Motor neuron (in vitro differentiated cells): ENCODE measurements at regions not wholly inside any gene's neighbourhood (a gene's known extent, or its start where the extent isn't known, plus 50 kb on each side); places are given as distances from the start of the nearest gene placed in this dataset.
"Not testable (repeated sequence)": the region's sequence is repeated elsewhere in the genome, so short reads cannot be mapped to it uniquely, and the experiment has no call there.

Experiments
- ATAC-seq, 8 experiments: fragments of 200-7000 bp; cut with Tn5 transposase; replicated peaks in 6 of 8; 2 replicates each; pipeline ENCODE4 v1.8.0; 2021; ENCODE audit warnings: mild to moderate bottlenecking in 8 of 8, moderate library complexity in 8 of 8
- H3K27ac ChIP-seq, 2 donors: fragments of 250-450 bp; sonication (Bioruptor Pico); 2 replicates each; pipeline ENCODE4 v1.9.0; 2021; ENCODE audit warnings: antibody characterized with exemption in 2 of 2, mild to moderate bottlenecking in 2 of 2, moderate library complexity in 1 of 2
- H3K4me1 ChIP-seq, 2 donors: fragments of 250-450 bp; sonication (Bioruptor Pico); replicated peaks in 1 of 2; 2 replicates each; pipeline ENCODE4 v1.6.1; 2021; ENCODE audit warnings: antibody characterized with exemption in 2 of 2, mild to moderate bottlenecking in 2 of 2, moderate library complexity in 1 of 2
- H3K4me3 ChIP-seq, 5 donors: fragments of 250-450 bp; sonication (Bioruptor Pico); 2 replicates each; pipeline ENCODE4 v1.9.0; 2021; ENCODE audit warnings: antibody characterized with exemption in 5 of 5, mild to moderate bottlenecking in 5 of 5, moderate library complexity in 4 of 5
- WGBS, 10 experiments: fragments of 450-650 bp; shearing (Covaris generic); methylation state at CpG; one replicate each; pipeline ENCODE4 v1.0.0; 2022; 5-methylcytosine and 5-hydroxymethylcytosine counted together
- in situ Hi-C, 9 experiments: fragments of 400-800 bp; cut with MboI; loops; one replicate each; pipeline ENCODE4 v1.15.0; 2021; ENCODE audit warnings: low sequenced_read_pairs in 9 of 9, low pct_unique_long_range_greater_than_20kb in 2 of 9; ENCODE audit not compliant: unreplicated experiment in 9 of 9

- Histone ChIP-seq H3K4me3 (no peak overlapping the region), H3K27ac (no peak overlapping the region), H3K4me1 (peaks cover 6 to 13% of the 10 kb centered on the region in 2 donors)
- ATAC-seq, result no peak
- in situ Hi-C loops, result no loop called here
These were observed 1017.3 kb upstream of the PCDH20 start for GRCh38 chr13:62432906-62433305.

GRCh38 chr13:62432295-62432694 lies 1016.6 kb upstream of the PCDH20 start:
- no peak overlapping the region for H3K4me3 ChIP-seq
- no peak overlapping the region for H3K27ac ChIP-seq
- in situ Hi-C loops, result no loop called here
- WGBS, 10 experiments, result 0 to 100% (median 86%) methylated on average over 1 of the region's 1 CpG; no CpG with 5 or more reads in 1 of the 10 experiments
- ATAC-seq, result no peak
- peaks cover 6 to 13% of the 10 kb centered on the region in 2 donors for H3K4me1 ChIP-seq

GRCh38 chr13:62431852-62432251 lies 1016.2 kb upstream of the PCDH20 start:
- no peak for ATAC-seq
- in situ Hi-C loops, result no loop called here
- Histone ChIP-seq H3K4me1 (peaks cover 6 to 13% of the 10 kb centered on the region in 2 donors), H3K4me3 (no peak overlapping the region), H3K27ac (no peak overlapping the region)

GRCh38 chr13:62418872-62419271 lies 1003.2 kb upstream of the PCDH20 start:
- Histone ChIP-seq H3K27ac (no peak overlapping the region), H3K4me3 (no peak overlapping the region), H3K4me1 (no peaks in the 10 kb centered on the region)
- ATAC-seq, result no peak
- WGBS, 10 experiments, result 0 to 92% (median 83%) methylated on average over 2 to 3 of the region's 3 CpGs; no CpG with 5 or more reads in 1 of the 10 experiments
- in situ Hi-C loops, result no loop called here

GRCh38 chr13:62418376-62418775 lies 1002.7 kb upstream of the PCDH20 start:
- Histone ChIP-seq H3K4me3 (no peak overlapping the region), H3K4me1 (no peaks in the 10 kb centered on the region), H3K27ac (no peak overlapping the region)
- WGBS, 10 experiments, result 0 to 55% (median 34%) methylated on average over 1 to 4 of the region's 4 CpGs
- ATAC-seq, result peak in 1 of 8 experiments; percentile 29
- in situ Hi-C loops, result no loop called here

- no peak for ATAC-seq
- H3K4me1 ChIP-seq, result no peaks in the 10 kb centered on the region
- 24 to 93% (median 79%) methylated on average over 3 to 5 of the region's 5 CpGs; no CpG with 5 or more reads in 2 of the 10 experiments for WGBS, 10 experiments
- in situ Hi-C loops, result no loop called here
- no peak overlapping the region for H3K4me3 ChIP-seq
- no peak overlapping the region for H3K27ac ChIP-seq
These were observed 992.2 kb upstream of the PCDH20 start for GRCh38 chr13:62407871-62408270.

- ATAC-seq, result no peak
- no peaks in the 10 kb centered on the region for H3K4me1 ChIP-seq
- 19 to 100% (median 78%) methylated on average over 1 to 2 of the region's 2 CpGs for WGBS, 10 experiments
- H3K27ac ChIP-seq, result no peak overlapping the region
- in situ Hi-C loops, result no loop called here
- no peak overlapping the region for H3K4me3 ChIP-seq
These were observed 972.9 kb upstream of the PCDH20 start for GRCh38 chr13:62388515-62388914.

GRCh38 chr13:62387647-62388046 lies 972.0 kb upstream of the PCDH20 start:
- in situ Hi-C loops, result no loop called here
- ATAC-seq, result no peak
- Histone ChIP-seq H3K27ac (no peak overlapping the region), H3K4me3 (no peak overlapping the region), H3K4me1 (no peaks in the 10 kb centered on the region)
- 0 to 85% (median 51%) methylated on average over 3 of the region's 3 CpGs; no CpG with 5 or more reads in 1 of the 10 experiments for WGBS, 10 experiments

GRCh38 chr13:62379241-62379640 lies 963.6 kb upstream of the PCDH20 start:
- ATAC-seq, H3K4me1 ChIP-seq, H3K4me3 ChIP-seq, in situ Hi-C loops, H3K27ac ChIP-seq: not testable (repeated sequence)
- 90% methylated on average over 2 of the region's 21 CpGs; no CpG with 5 or more reads in 9 of the 10 experiments for WGBS, 10 experiments

GRCh38 chr13:62377838-62378237 lies 962.2 kb upstream of the PCDH20 start:
- 0 to 100% (median 60%) methylated on average over 1 of the region's 1 CpG; no CpG with 5 or more reads in 3 of the 10 experiments for WGBS, 10 experiments
- no peak overlapping the region for H3K27ac ChIP-seq
- H3K4me3 ChIP-seq, result no peak overlapping the region
- in situ Hi-C loops, result no loop called here
- no peak for ATAC-seq
- H3K4me1 ChIP-seq, result no peaks in the 10 kb centered on the region

GRCh38 chr13:62375653-62376052 lies 960.0 kb upstream of the PCDH20 start:
- Histone ChIP-seq H3K27ac (no peak overlapping the region), H3K4me3 (no peak overlapping the region), H3K4me1 (no peaks in the 10 kb centered on the region)
- ATAC-seq, result no peak
- in situ Hi-C loops, result no loop called here
- WGBS, 10 experiments, result 17 to 94% (median 57%) methylated on average over 1 to 2 of the region's 2 CpGs; no CpG with 5 or more reads in 3 of the 10 experiments

- no peaks in the 10 kb centered on the region for H3K4me1 ChIP-seq
- no peak overlapping the region for H3K27ac ChIP-seq
- H3K4me3 ChIP-seq, result no peak overlapping the region
- ATAC-seq, result no peak
- 0 to 100% (median 81%) methylated on average over 1 to 2 of the region's 2 CpGs for WGBS, 10 experiments
- in situ Hi-C loops, result no loop called here
These were observed 956.1 kb upstream of the PCDH20 start for GRCh38 chr13:62371737-62372136.

- ATAC-seq, in situ Hi-C loops: not testable (repeated sequence)
These were observed 952.3 kb upstream of the PCDH20 start for GRCh38 chr13:62367971-62368370.

GRCh38 chr13:62360609-62361008 lies 945.0 kb upstream of the PCDH20 start:
- ATAC-seq, result no peak
- Histone ChIP-seq H3K4me1 (no peaks in the 10 kb centered on the region), H3K27ac (no peak overlapping the region), H3K4me3 (no peak overlapping the region)
- in situ Hi-C loops, result no loop called here

More at GRCh38 chr13:62367971-62368370, 952.3 kb upstream of the PCDH20 start:
- not testable (repeated sequence) for H3K4me3 ChIP-seq, H3K4me1 ChIP-seq, H3K27ac ChIP-seq
- 0 to 100% (median 58%) methylated on average over 1 to 3 of the region's 3 CpGs; no CpG with 5 or more reads in 2 of the 10 experiments for WGBS, 10 experiments

- no peak for ATAC-seq
- in situ Hi-C loops, result no loop called here
- H3K27ac ChIP-seq, result no peak overlapping the region
These were observed 942.9 kb upstream of the PCDH20 start for GRCh38 chr13:62358646-62358932.

More at GRCh38 chr13:62358646-62358932, 942.9 kb upstream of the PCDH20 start:
- no peak overlapping the region for H3K4me3 ChIP-seq
- no peaks in the 10 kb centered on the region for H3K4me1 ChIP-seq
